ENCODE measurements at regions not wholly inside any gene's neighbourhood (a gene's known extent, or its start where the extent isn't known, plus 50 kb on each side); places are given as distances from the start of the nearest gene placed in this dataset.
"Not testable (repeated sequence)": the region's sequence is repeated elsewhere in the genome, so short reads cannot be mapped to it uniquely, and the experiment has no call there.

- DNase-seq; H3K27ac ChIP-seq (ENCODE audit: low read depth in 1 of 3, low read length in 2 of 3); H3K4me3 ChIP-seq (ENCODE audit: low read depth in 1 of 3, low read length in 3 of 3); H3K4me1 ChIP-seq (ENCODE audit: control insufficient read depth in 3 of 3, insufficient read depth in 2 of 3, low read depth in 1 of 3, low read length in 2 of 3); H3K9me3 ChIP-seq (ENCODE audit: control insufficient read depth in 2 of 2, insufficient read depth in 1 of 2, low read depth in 1 of 2, low read length in 1 of 2); H3K36me3 ChIP-seq (ENCODE audit: control insufficient read depth in 3 of 3, insufficient read depth in 2 of 3, low read depth in 1 of 3, low read length in 3 of 3); FAIRE-seq; H3K27me3 ChIP-seq (ENCODE audit: control insufficient read depth in 3 of 3, insufficient read depth in 3 of 3, low read length in 3 of 3): not testable (repeated sequence)
- 83 to 93% (median 87%) methylated on average over 1 of the region's 1 CpG for whole genome bisulfite sequencing, 3 donors
Observed at GRCh38 chrX:107393656-107394055, 55.8 kb upstream of the FRMPD3 start.

- Histone ChIP-seq H3K4me1 (ENCODE audit: control insufficient read depth in 3 of 3, insufficient read depth in 2 of 3, low read depth in 1 of 3, low read length in 2 of 3) (no peaks in the 10 kb centered on the region), H3K27me3 (ENCODE audit: control insufficient read depth in 3 of 3, insufficient read depth in 3 of 3, low read length in 3 of 3) (no peaks in the 10 kb centered on the region), H3K4me3 (ENCODE audit: low read depth in 1 of 3, low read length in 3 of 3) (no peak overlapping the region), H3K27ac (ENCODE audit: low read depth in 1 of 3, low read length in 2 of 3) (no peak overlapping the region), H3K9me3 (ENCODE audit: control insufficient read depth in 2 of 2, insufficient read depth in 1 of 2, low read depth in 1 of 2, low read length in 1 of 2) (no peaks in the 10 kb centered on the region), H3K36me3 (ENCODE audit: control insufficient read depth in 3 of 3, insufficient read depth in 2 of 3, low read depth in 1 of 3, low read length in 3 of 3) (no peaks in the 10 kb centered on the region)
- FAIRE-seq, result no peak
- no peak for DNase-seq
- 21 to 43% (median 24%) methylated on average over 1 of the region's 1 CpG for WGBS, 3 donors
Observed at GRCh38 chrX:107396235-107396634, 53.2 kb upstream of the FRMPD3 start.

DNA sequence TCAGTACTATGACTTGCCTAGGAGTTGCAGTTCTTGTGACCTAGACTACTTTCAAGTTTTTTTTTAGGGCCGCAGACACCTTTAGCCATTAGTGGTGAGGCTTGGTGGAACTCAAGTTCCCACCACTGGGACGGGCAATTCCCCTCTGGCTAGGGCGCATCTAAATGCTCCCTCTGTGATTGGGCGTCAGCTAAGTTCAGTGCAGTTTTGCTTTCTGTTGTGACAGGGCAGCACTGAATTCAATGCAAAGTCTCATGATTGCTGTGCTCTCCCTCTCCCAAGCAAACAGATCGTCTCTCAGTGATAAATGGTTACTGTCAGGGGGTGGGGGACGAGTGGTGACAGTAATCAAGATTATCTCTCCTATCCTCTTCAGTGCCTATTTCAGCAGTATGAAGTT, 52.7 kb upstream of the FRMPD3 start:
- 30 to 60% (median 40%) methylated on average over 5 to 6 of the region's 6 CpGs for WGBS, 3 donors
- DNase-seq (no peak), FAIRE-seq (no peak)
- no peaks in the 10 kb centered on the region for H3K27me3 ChIP-seq (ENCODE audit: control insufficient read depth in 3 of 3, insufficient read depth in 3 of 3, low read length in 3 of 3)
- no peaks in the 10 kb centered on the region for H3K4me1 ChIP-seq (ENCODE audit: control insufficient read depth in 3 of 3, insufficient read depth in 2 of 3, low read depth in 1 of 3, low read length in 2 of 3)
- H3K36me3 ChIP-seq (ENCODE audit: control insufficient read depth in 3 of 3, insufficient read depth in 2 of 3, low read depth in 1 of 3, low read length in 3 of 3), result no peaks in the 10 kb centered on the region
- H3K9me3 ChIP-seq (ENCODE audit: control insufficient read depth in 2 of 2, insufficient read depth in 1 of 2, low read depth in 1 of 2, low read length in 1 of 2), result no peaks in the 10 kb centered on the region
- no peak overlapping the region for H3K27ac ChIP-seq (ENCODE audit: low read depth in 1 of 3, low read length in 2 of 3)
- no peak overlapping the region for H3K4me3 ChIP-seq (ENCODE audit: low read depth in 1 of 3, low read length in 3 of 3)

DNA sequence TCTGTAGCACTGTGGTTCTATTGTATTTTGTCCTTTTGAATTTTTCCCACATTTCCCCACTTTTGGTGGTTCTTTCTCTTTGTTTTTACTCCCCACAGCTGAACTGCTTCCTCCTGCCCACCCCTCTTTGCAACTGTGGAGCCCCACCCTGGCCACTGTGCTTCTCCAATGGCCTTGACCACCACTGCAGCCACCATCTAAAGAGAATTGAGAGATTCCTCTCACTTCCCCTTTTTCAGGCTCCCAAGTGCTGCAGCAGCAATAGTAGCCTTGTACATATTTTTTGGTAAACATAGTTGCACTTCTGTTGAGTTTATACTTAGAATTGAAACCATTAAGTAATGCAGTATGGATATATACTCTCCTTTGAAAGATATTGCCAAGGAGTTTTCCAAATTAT, 51.3 kb upstream of the FRMPD3 start:
- DNase-seq, result no peak
- no peaks in the 10 kb centered on the region for H3K27me3 ChIP-seq (ENCODE audit: control insufficient read depth in 3 of 3, insufficient read depth in 3 of 3, low read length in 3 of 3)
- H3K9me3 ChIP-seq (ENCODE audit: control insufficient read depth in 2 of 2, insufficient read depth in 1 of 2, low read depth in 1 of 2, low read length in 1 of 2), result no peaks in the 10 kb centered on the region
- H3K4me3 ChIP-seq (ENCODE audit: low read depth in 1 of 3, low read length in 3 of 3), result no peak overlapping the region
- FAIRE-seq, result no peak
- H3K4me1 ChIP-seq (ENCODE audit: control insufficient read depth in 3 of 3, insufficient read depth in 2 of 3, low read depth in 1 of 3, low read length in 2 of 3), result no peaks in the 10 kb centered on the region
- H3K27ac ChIP-seq (ENCODE audit: low read depth in 1 of 3, low read length in 2 of 3), result no peak overlapping the region
- no peaks in the 10 kb centered on the region for H3K36me3 ChIP-seq (ENCODE audit: control insufficient read depth in 3 of 3, insufficient read depth in 2 of 3, low read depth in 1 of 3, low read length in 3 of 3)
